Neural cell (in vitro differentiated cells): ENCODE measurements at regions not wholly inside any gene's neighbourhood (a gene's known extent, or its start where the extent isn't known, plus 50 kb on each side); places are given as distances from the start of the nearest gene placed in this dataset.
A peak's percentile ranks its signal among the peaks of the same experiment; 100 is the strongest.

Experiments used
- H2AFZ ChIP-seq: fragments of 200-600, 300-800 bp; sonication (generic), shearing (Covaris generic); 2 replicates; pipeline ENCODE4 v1.6.0; 2014; ENCODE audit warnings: low read depth, mild to moderate bottlenecking, antibody characterized with exemption, low read length, moderate library complexity
- H3F3A ChIP-seq: fragments of 200-600 bp; shearing (Covaris generic); 2 replicates; pipeline ENCODE4 v1.6.1; 2016; ENCODE audit warnings: mild to moderate bottlenecking, moderate library complexity, mixed read lengths, antibody characterized with exemption, low read length; ENCODE audit not compliant: insufficient read depth, poor library complexity, severe bottlenecking
- H3K27ac ChIP-seq: fragments of 200-600, 300-800 bp; sonication (generic), shearing (Covaris generic); 2 replicates; pipeline ENCODE4 v1.5.1; 2014; ENCODE audit warnings: mild to moderate bottlenecking, low read length, moderate library complexity
- H3K27me3 ChIP-seq: fragments of 300-800, 200-600 bp; sonication (generic), shearing (Covaris generic); 2 replicates; pipeline ENCODE4 v1.6.0; 2014; ENCODE audit warnings: mild to moderate bottlenecking, low read depth, low read length, moderate library complexity; ENCODE audit not compliant: insufficient read depth
- H3K36me3 ChIP-seq: fragments of 300-800, 200-600 bp; sonication (generic), shearing (Covaris generic); 2 replicates; pipeline ENCODE4 v1.5.1; 2014; ENCODE audit warnings: mild to moderate bottlenecking, antibody characterized with exemption, low read length, moderate library complexity; ENCODE audit not compliant: insufficient read depth
- H3K4me2 ChIP-seq: fragments of 300-800, 200-600 bp; sonication (generic), shearing (Covaris generic); 2 replicates; pipeline ENCODE4 v1.6.0; 2014; ENCODE audit warnings: mild to moderate bottlenecking, low read length
- H3K4me3 ChIP-seq: fragments of 300-800, 200-600 bp; sonication (generic), shearing (Covaris generic); 2 replicates; pipeline ENCODE4 v1.5.1; 2014; ENCODE audit warnings: mild to moderate bottlenecking, low read length, moderate library complexity
- H3K79me2 ChIP-seq: fragments of 200-600 bp; shearing (Covaris generic); replicated peaks from 2 replicates; pipeline ENCODE4 v1.6.0; 2014; ENCODE audit warnings: mild to moderate bottlenecking, low read length, moderate library complexity; ENCODE audit not compliant: insufficient read depth
- H3K9ac ChIP-seq: fragments of 300-800, 200-600 bp; sonication (generic), shearing (Covaris generic); 2 replicates; pipeline ENCODE4 v1.6.1; 2016; ENCODE audit warnings: mild to moderate bottlenecking, low read length, mixed read lengths
- H3K9me2 ChIP-seq: fragments of 200-600 bp; shearing (Covaris generic); 2 replicates; pipeline ENCODE4 v1.6.1; 2016; ENCODE audit warnings: mild to moderate bottlenecking, low read length, mixed read lengths; ENCODE audit not compliant: insufficient read depth
- H3K9me3 ChIP-seq: fragments of 200-600, 300-800 bp; sonication (generic), shearing (Covaris generic); 2 replicates; pipeline ENCODE4 v1.6.1; 2016; ENCODE audit warnings: mild to moderate bottlenecking, mixed run types, low read length, moderate library complexity, mixed read lengths
- H4K20me1 ChIP-seq: fragments of 200-600 bp; shearing (Covaris generic); 2 replicates; pipeline ENCODE4 v1.6.1; 2016; ENCODE audit warnings: mild to moderate bottlenecking, mixed run types; ENCODE audit not compliant: insufficient read depth
- CTCF ChIP-seq: fragments of 450-650 bp; IDR thresholded peaks from 2 replicates; pipeline ENCODE4 v1.5.1; 2014; ENCODE audit warnings: antibody characterized with exemption, mild to moderate bottlenecking, moderate library complexity; ENCODE audit not compliant: poor library complexity, severe bottlenecking
- EP300 ChIP-seq: fragments of 450-650 bp; conservative IDR thresholded peaks from 2 replicates; pipeline ENCODE4 v1.6.1; 2014; ENCODE audit warnings: antibody characterized with exemption, mild to moderate bottlenecking, moderate library complexity; ENCODE audit not compliant: poor library complexity, severe bottlenecking
- EZH2 ChIP-seq: fragments of 200-600, 300-800 bp; shearing (Covaris generic), sonication (generic); IDR thresholded peaks from 2 replicates; pipeline ENCODE4 v1.6.1; 2014; ENCODE audit warnings: antibody characterized with exemption, low read length, borderline replicate concordance, mild to moderate bottlenecking; ENCODE audit not compliant: insufficient read depth, poor library complexity, severe bottlenecking
- MXI1 ChIP-seq: fragments of 450-650 bp; conservative IDR thresholded peaks from 2 replicates; pipeline ENCODE4 v1.6.1; 2014; ENCODE audit warnings: antibody characterized with exemption, mild to moderate bottlenecking; ENCODE audit not compliant: poor library complexity, severe bottlenecking
- POLR2AphosphoS5 ChIP-seq: IDR thresholded peaks from 2 replicates; pipeline ENCODE4 v1.6.1; 2012
- RAD21 ChIP-seq: fragments of 450-650 bp; conservative IDR thresholded peaks from 2 replicates; pipeline ENCODE4 v1.6.1; 2014; ENCODE audit warnings: antibody characterized with exemption, mild to moderate bottlenecking, moderate library complexity
- REST ChIP-seq: IDR thresholded peaks from 2 replicates; pipeline ENCODE4 v1.6.1; 2012; ENCODE audit warnings: borderline replicate concordance
- SMC3 ChIP-seq: fragments of 450-650 bp; conservative IDR thresholded peaks from 2 replicates; pipeline ENCODE4 v1.6.1; 2014; ENCODE audit warnings: antibody characterized with exemption, mild to moderate bottlenecking, moderate library complexity; ENCODE audit not compliant: poor library complexity
- TAF1 ChIP-seq: IDR thresholded peaks from 2 replicates; pipeline ENCODE4 v1.6.1; 2012; ENCODE audit warnings: low read depth

- TF ChIP-seq TAF1 (no peak), EP300 (no peak)
Measured at GRCh38 chr3:153615863-153616262, 453.8 kb downstream of the RAP2B start (continued).

GRCh38 chr3:153617463-153617862 is 455.4 kb downstream of the RAP2B start:
- Histone ChIP-seq H3F3A (no peaks in the 10 kb centered on the region), H3K36me3 (no peaks in the 10 kb centered on the region), H3K79me2 (no peaks in the 10 kb centered on the region), H3K9ac (no peak overlapping the region), H3K27me3 (no peaks in the 10 kb centered on the region), H3K9me2 (no peaks in the 10 kb centered on the region), H3K27ac (no peak overlapping the region), H4K20me1 (no peaks in the 10 kb centered on the region), H3K4me3 (no peak overlapping the region), H2AFZ (no peak overlapping the region), H3K9me3 (no peaks in the 10 kb centered on the region), H3K4me2 (no peak overlapping the region)
- TF ChIP-seq CTCF: no peak
- no peak for TF ChIP-seq REST
- no peak for TF ChIP-seq POLR2AphosphoS5

GRCh38 chr3:153618176-153618575 is 456.1 kb downstream of the RAP2B start:
- Histone ChIP-seq H3K9ac (no peak overlapping the region), H3K79me2 (no peaks in the 10 kb centered on the region), H3K9me3 (no peaks in the 10 kb centered on the region), H3K27me3 (no peaks in the 10 kb centered on the region), H3F3A (no peaks in the 10 kb centered on the region), H3K27ac (peak overlapping the region; percentile 52), H4K20me1 (no peaks in the 10 kb centered on the region), H2AFZ (no peak overlapping the region), H3K36me3 (no peaks in the 10 kb centered on the region), H3K9me2 (no peaks in the 10 kb centered on the region), H3K4me2 (no peak overlapping the region), H3K4me3 (no peak overlapping the region)
- TF ChIP-seq EP300: no peak
- TF ChIP-seq RAD21: no peak

- no peaks in the 10 kb centered on the region for H4K20me1 ChIP-seq
Measured at GRCh38 chr3:153619268-153619667, 457.2 kb downstream of the RAP2B start.

More at GRCh38 chr3:153619268-153619667, 457.2 kb downstream of the RAP2B start:
- Histone ChIP-seq H3K9me3 (no peaks in the 10 kb centered on the region), H3K9ac (no peak overlapping the region), H2AFZ (no peak overlapping the region), H3K4me3 (peak overlapping the region; percentile 6), H3K9me2 (no peaks in the 10 kb centered on the region), H3K27ac (peak overlapping the region; percentile 52), H3K36me3 (no peaks in the 10 kb centered on the region), H3K27me3 (no peaks in the 10 kb centered on the region), H3F3A (no peaks in the 10 kb centered on the region), H3K79me2 (no peaks in the 10 kb centered on the region), H3K4me2 (peak overlapping the region; percentile 17)
- TF ChIP-seq EP300 (peak; percentile 87), TAF1 (no peak), MXI1 (no peak), RAD21 (peak; percentile 23), SMC3 (peak; percentile 29), CTCF (no peak), POLR2AphosphoS5 (peak; percentile 68), REST (no peak), EZH2 (no peak)
